Mesenchymal stem cell (in vitro differentiated cells and primary cell): ENCODE measurements at regions not wholly inside any gene's neighbourhood (a gene's known extent, or its start where the extent isn't known, plus 50 kb on each side); places are given as distances from the start of the nearest gene placed in this dataset.

Experiments used
- DNase-seq: peaks from one replicate; pipeline ENCODE4 v3.0.0-alpha.2; 2013
- H2AFZ ChIP-seq: one replicate; pipeline ENCODE4 v1.6.1; 2013; ENCODE audit warnings: low read depth, mild to moderate bottlenecking, control low read depth, inconsistent platforms, low read length, moderate library complexity
- H2AK5ac ChIP-seq: 2 replicates; pipeline ENCODE4 v1.6.1; 2013; ENCODE audit warnings: low read length, moderate library complexity, mild to moderate bottlenecking, inconsistent platforms; ENCODE audit not compliant: severe bottlenecking
- H2BK120ac ChIP-seq: one replicate; pipeline ENCODE4 v1.6.1; 2013; ENCODE audit warnings: low read depth, mild to moderate bottlenecking, inconsistent platforms, low read length, moderate library complexity
- H2BK12ac ChIP-seq, 2 experiments: one replicate each; pipeline ENCODE4 v1.6.1; 2013; ENCODE audit warnings: inconsistent platforms in 2 of 2, low read length in 2 of 2, mild to moderate bottlenecking in 2 of 2, moderate library complexity in 2 of 2, control low read depth in 1 of 2
- H2BK15ac ChIP-seq: one replicate; pipeline ENCODE4 v1.6.1; 2013; ENCODE audit warnings: mild to moderate bottlenecking, low read depth, inconsistent platforms; ENCODE audit not compliant: poor library complexity, severe bottlenecking
- H2BK5ac ChIP-seq: 2 replicates; pipeline ENCODE4 v1.6.1; 2013; ENCODE audit warnings: low read depth, mild to moderate bottlenecking, low read length, control low read depth, inconsistent platforms; ENCODE audit not compliant: poor library complexity, severe bottlenecking
- H3K14ac ChIP-seq, 2 experiments: one replicate each; pipeline ENCODE4 v1.6.1; 2013; ENCODE audit warnings: inconsistent platforms in 2 of 2, low read length in 2 of 2, control low read depth in 1 of 2, mild to moderate bottlenecking in 1 of 2, moderate library complexity in 1 of 2
- H3K18ac ChIP-seq, 2 experiments: one replicate each; pipeline ENCODE4 v1.6.1; 2013; ENCODE audit warnings: inconsistent platforms in 2 of 2, low read length in 2 of 2, control low read depth in 1 of 2, low read depth in 1 of 2, mild to moderate bottlenecking in 1 of 2
- H3K23ac ChIP-seq, 2 experiments: one replicate each; pipeline ENCODE4 v1.6.1; 2013; ENCODE audit warnings: inconsistent platforms in 2 of 2, low read length in 2 of 2, mild to moderate bottlenecking in 2 of 2, moderate library complexity in 2 of 2, control low read depth in 1 of 2
- H3K27ac ChIP-seq: 2 replicates; pipeline ENCODE4 v1.5.1; 2013; ENCODE audit warnings: mild to moderate bottlenecking, moderate library complexity, low read length, control low read depth, inconsistent platforms; ENCODE audit not compliant: poor library complexity, severe bottlenecking
- H3K27me3 ChIP-seq, 2 experiments: 2 replicates each; pipeline versions ENCODE4 v1.6.1 to v1.7.0; 2013; ENCODE audit warnings: low read length in 2 of 2, mild to moderate bottlenecking in 2 of 2, moderate library complexity in 2 of 2, control low read depth in 1 of 2, inconsistent platforms in 1 of 2; ENCODE audit not compliant: control insufficient read depth in 1 of 2, insufficient read depth in 1 of 2
- H3K36me3 ChIP-seq, 2 experiments: 2 replicates each; pipeline versions ENCODE4 v1.6.1 to v1.7.0; 2013; ENCODE audit warnings: low read length in 2 of 2, control low read depth in 1 of 2, inconsistent platforms in 1 of 2, low read depth in 1 of 2, mild to moderate bottlenecking in 1 of 2; ENCODE audit not compliant: insufficient read depth in 2 of 2, control insufficient read depth in 1 of 2
- H3K4ac ChIP-seq, 2 experiments: one replicate each; pipeline ENCODE4 v1.6.1; 2013; ENCODE audit warnings: inconsistent platforms in 2 of 2, low read length in 2 of 2, mild to moderate bottlenecking in 2 of 2, moderate library complexity in 2 of 2, control low read depth in 1 of 2, low read depth in 1 of 2
- H3K4me1 ChIP-seq: 2 replicates; pipeline ENCODE4 v1.6.1; 2013; ENCODE audit warnings: low read depth, low read length, control low read depth; ENCODE audit not compliant: control insufficient read depth, insufficient read depth
- H3K4me2 ChIP-seq: 2 replicates; pipeline ENCODE4 v1.6.1; 2013; ENCODE audit warnings: low read length, mild to moderate bottlenecking, inconsistent platforms; ENCODE audit not compliant: poor library complexity, severe bottlenecking
- H3K4me3 ChIP-seq, 2 experiments: 2 replicates each; pipeline versions ENCODE4 v1.5.1 to v1.7.0; 2013; ENCODE audit warnings: low read length in 2 of 2, mild to moderate bottlenecking in 2 of 2, control low read depth in 1 of 2, low read depth in 1 of 2; ENCODE audit not compliant: insufficient read depth in 1 of 2
- H3K79me1 ChIP-seq: replicated peaks from 2 replicates; pipeline ENCODE4 v1.6.1; 2013; ENCODE audit warnings: mild to moderate bottlenecking, control low read depth, low read length, inconsistent platforms; ENCODE audit not compliant: poor library complexity, severe bottlenecking
- H3K9ac ChIP-seq: 2 replicates; pipeline ENCODE4 v1.7.0; 2013; ENCODE audit warnings: mild to moderate bottlenecking, low read length, moderate library complexity
- H3K9me3 ChIP-seq: 2 replicates; pipeline ENCODE4 v1.7.0; 2013; ENCODE audit warnings: mild to moderate bottlenecking, low read length; ENCODE audit not compliant: control insufficient read depth
- H4K8ac ChIP-seq: one replicate; pipeline ENCODE4 v1.6.1; 2013; ENCODE audit warnings: inconsistent platforms, mild to moderate bottlenecking, low read length, moderate library complexity
- H4K91ac ChIP-seq: one replicate; pipeline ENCODE4 v1.6.1; 2013; ENCODE audit warnings: mild to moderate bottlenecking, low read length, inconsistent platforms
- WGBS: methylation state at CpG from one replicate; pipeline ENCODE4 v1.1.7; 2013; ENCODE audit warnings: mixed read lengths; 5-methylcytosine and 5-hydroxymethylcytosine counted together

GRCh38 chr1:67952071-67952470 lies 98.4 kb downstream of the DIRAS3 start:
- Histone ChIP-seq H2AFZ (no peak overlapping the region), H4K8ac (no peak overlapping the region), H3K4me2 (no peak overlapping the region), H3K4me3 (no peak overlapping the region), H3K14ac (no peak overlapping the region), H3K9me3 (no peaks in the 10 kb centered on the region), H2BK15ac (no peak overlapping the region), H3K79me1 (no peaks in the 10 kb centered on the region), H2BK5ac (no peak overlapping the region), H3K18ac (no peak overlapping the region), H3K23ac (no peak overlapping the region), H4K91ac (no peak overlapping the region), H2BK120ac (no peak overlapping the region), H3K4me1 (peaks cover 6% of the 10 kb centered on the region), H3K9ac (no peak overlapping the region), H3K27ac (no peak overlapping the region), H3K4ac (no peak overlapping the region), H2BK12ac (no peak overlapping the region), H2AK5ac (peak overlapping the region; percentile 40), H3K36me3 (no peaks in the 10 kb centered on the region), H3K27me3 (no peaks in the 10 kb centered on the region)
- peak; percentile 22 for DNase-seq
- WGBS = 33% methylated on average over 1 of the region's 1 CpG

DNA sequence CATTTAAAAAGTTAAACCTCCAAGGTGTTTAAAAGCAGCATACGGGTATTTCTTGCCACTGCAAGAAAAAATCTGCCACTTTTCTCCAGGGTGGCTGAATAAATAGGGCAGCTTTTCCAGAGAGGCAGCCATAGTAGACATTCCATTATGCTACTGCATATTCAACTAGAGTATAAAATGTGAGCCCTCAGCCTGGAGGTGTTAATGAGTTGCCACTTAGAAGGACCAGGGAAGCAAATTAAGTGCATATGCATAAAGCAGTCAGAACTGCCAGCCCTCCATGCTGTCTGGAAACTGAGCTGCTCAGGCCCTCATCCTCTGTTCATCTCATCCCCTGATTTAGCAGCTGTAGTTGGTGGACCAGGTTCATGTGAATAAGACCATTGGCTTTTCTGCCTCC lies 99.4 kb downstream of the DIRAS3 start:
- Histone ChIP-seq H2AFZ (no peak overlapping the region), H4K8ac (no peak overlapping the region), H2BK5ac (no peak overlapping the region), H3K14ac (no peak overlapping the region), H3K9me3 (no peaks in the 10 kb centered on the region), H3K4me1 (peaks cover 8% of the 10 kb centered on the region), H3K4me2 (no peak overlapping the region), H2BK15ac (no peak overlapping the region), H3K36me3 (no peaks in the 10 kb centered on the region), H3K4ac (no peak overlapping the region), H2BK12ac (no peak overlapping the region), H3K4me3 (no peak overlapping the region), H3K18ac (no peak overlapping the region), H2AK5ac (no peak overlapping the region), H4K91ac (no peak overlapping the region), H3K9ac (no peak overlapping the region), H3K27me3 (no peaks in the 10 kb centered on the region), H3K27ac (no peak overlapping the region), H3K23ac (no peak overlapping the region), H2BK120ac (no peak overlapping the region), H3K79me1 (no peaks in the 10 kb centered on the region)
- 88% methylated on average over 1 of the region's 1 CpG for WGBS
- no peak for DNase-seq

- Histone ChIP-seq H3K4me1 (peaks cover 8% of the 10 kb centered on the region), H2BK5ac (peak overlapping the region; percentile 48)
- WGBS = 62% methylated on average over 3 of the region's 4 CpGs
Measured at GRCh38 chr1:67948151-67949080, 102.0 kb downstream of the DIRAS3 start.

GRCh38 chr1:67947114-67947513 lies 103.3 kb downstream of the DIRAS3 start:
- 96% methylated on average over 7 of the region's 7 CpGs for WGBS
- Histone ChIP-seq H2BK12ac (peak overlapping the region; percentile 46 to 52), H3K4me1 (peaks cover 8% of the 10 kb centered on the region)

More at GRCh38 chr1:67948151-67949080, 102.0 kb downstream of the DIRAS3 start:
- H4K8ac ChIP-seq = no peak overlapping the region
- H2AK5ac ChIP-seq = peak overlapping the region; percentile 56
- H4K91ac ChIP-seq = no peak overlapping the region
- H2BK12ac ChIP-seq = peak overlapping the region in 1 of 2 experiments; percentile 73
- H3K4me3 ChIP-seq = peak overlapping the region in 1 of 2 experiments; percentile 21
- no peak overlapping the region for H3K4ac ChIP-seq
- H2BK15ac ChIP-seq = no peak overlapping the region
- peak; percentile 80 for DNase-seq
- H3K27ac ChIP-seq = peak overlapping the region; percentile 90
- no peak overlapping the region for H3K14ac ChIP-seq
- H2AFZ ChIP-seq = no peak overlapping the region
- no peaks in the 10 kb centered on the region for H3K79me1 ChIP-seq
- H3K4me2 ChIP-seq = peak overlapping the region; percentile 2
- H3K27me3 ChIP-seq = no peaks in the 10 kb centered on the region
- peak overlapping the region; percentile 37 for H3K9ac ChIP-seq
- no peaks in the 10 kb centered on the region for H3K36me3 ChIP-seq
- peak overlapping the region in 1 of 2 experiments; percentile 27 for H3K18ac ChIP-seq
- H3K23ac ChIP-seq = no peak overlapping the region
- H3K9me3 ChIP-seq = no peaks in the 10 kb centered on the region
- no peak overlapping the region for H2BK120ac ChIP-seq

More at GRCh38 chr1:67947114-67947513, 103.3 kb downstream of the DIRAS3 start:
- H3K4ac ChIP-seq = no peak overlapping the region
- H2AFZ ChIP-seq = no peak overlapping the region
- H4K91ac ChIP-seq = peak overlapping the region; percentile 65
- no peaks in the 10 kb centered on the region for H3K27me3 ChIP-seq
- H2BK5ac ChIP-seq = peak overlapping the region; percentile 77
- DNase-seq = no peak
- no peak overlapping the region for H3K4me3 ChIP-seq
- H4K8ac ChIP-seq = peak overlapping the region; percentile 28
- no peak overlapping the region for H3K9ac ChIP-seq
- no peak overlapping the region for H3K4me2 ChIP-seq
- H3K18ac ChIP-seq = peak overlapping the region in 1 of 2 experiments; percentile 70
- H3K27ac ChIP-seq = peak overlapping the region; percentile 64
- no peak overlapping the region for H3K14ac ChIP-seq
- no peak overlapping the region for H2BK120ac ChIP-seq
- H3K79me1 ChIP-seq = no peaks in the 10 kb centered on the region
- H2BK15ac ChIP-seq = peak overlapping the region; percentile 18
- no peaks in the 10 kb centered on the region for H3K9me3 ChIP-seq
- no peak overlapping the region for H2AK5ac ChIP-seq
- H3K36me3 ChIP-seq = no peaks in the 10 kb centered on the region
- H3K23ac ChIP-seq = no peak overlapping the region
